ENCODE measurements at regions not wholly inside any gene's neighbourhood (a gene's known extent, or its start where the extent isn't known, plus 50 kb on each side); places are given as distances from the start of the nearest gene placed in this dataset.
A peak's percentile ranks its signal among the peaks of the same experiment; 100 is the strongest.

DNA sequence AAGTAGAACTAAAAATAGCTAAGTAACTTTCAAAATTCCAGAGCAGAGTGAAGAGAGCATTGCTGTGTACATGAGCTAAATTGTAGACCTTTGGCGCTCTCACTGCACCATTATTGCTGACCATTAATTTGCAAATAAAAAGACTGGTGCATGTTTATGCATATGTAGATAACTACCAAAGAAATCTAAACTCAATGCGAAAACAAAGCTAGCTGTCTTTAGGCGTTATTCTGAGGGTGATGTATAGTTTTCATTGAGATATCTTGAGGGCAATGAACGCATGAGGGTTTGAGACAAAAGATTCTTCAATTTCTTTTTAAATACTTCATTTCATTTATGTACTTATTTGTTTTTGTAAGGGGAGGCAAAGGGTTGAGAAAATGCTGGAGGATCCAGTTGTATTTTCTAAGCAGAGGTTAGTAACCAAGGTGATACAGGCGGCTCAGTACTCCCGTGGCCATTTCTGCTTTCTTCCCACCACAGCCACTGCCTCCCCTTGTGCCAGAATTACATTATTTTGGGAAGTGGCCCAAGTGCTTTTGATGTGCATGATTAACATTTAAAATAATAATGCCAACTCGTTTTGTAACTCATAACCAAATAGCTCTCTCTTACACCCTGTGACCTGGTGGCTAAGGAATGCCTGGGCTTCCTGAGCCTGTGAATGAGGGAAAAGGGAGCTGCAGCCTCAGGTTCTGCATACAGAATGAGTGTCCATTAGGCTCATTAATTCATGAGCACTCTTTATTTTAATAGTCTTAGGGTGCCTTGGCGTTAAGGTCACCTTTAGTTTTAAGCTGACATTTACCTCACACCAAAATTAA, 797.8 kb upstream of the GYPC start:
- peaks cover 18% of the 10 kb centered on the region for H3K4me1 Mint-ChIP-seq
- H3K27ac Mint-ChIP-seq (ENCODE audit: unreplicated experiment), result peak overlapping the region; percentile 52
- no peak overlapping the region for H3K4me3 Mint-ChIP-seq
- no peaks in the 10 kb centered on the region for H3K9me3 Mint-ChIP-seq
- no peaks in the 10 kb centered on the region for H3K27me3 Mint-ChIP-seq (ENCODE audit: low read depth)
- no peak for DNase-seq (ENCODE audit: low read depth, low spot score)
- H3K36me3 Mint-ChIP-seq (ENCODE audit: low read depth), result no peaks in the 10 kb centered on the region
- TF ChIP-seq, protein P1, sequence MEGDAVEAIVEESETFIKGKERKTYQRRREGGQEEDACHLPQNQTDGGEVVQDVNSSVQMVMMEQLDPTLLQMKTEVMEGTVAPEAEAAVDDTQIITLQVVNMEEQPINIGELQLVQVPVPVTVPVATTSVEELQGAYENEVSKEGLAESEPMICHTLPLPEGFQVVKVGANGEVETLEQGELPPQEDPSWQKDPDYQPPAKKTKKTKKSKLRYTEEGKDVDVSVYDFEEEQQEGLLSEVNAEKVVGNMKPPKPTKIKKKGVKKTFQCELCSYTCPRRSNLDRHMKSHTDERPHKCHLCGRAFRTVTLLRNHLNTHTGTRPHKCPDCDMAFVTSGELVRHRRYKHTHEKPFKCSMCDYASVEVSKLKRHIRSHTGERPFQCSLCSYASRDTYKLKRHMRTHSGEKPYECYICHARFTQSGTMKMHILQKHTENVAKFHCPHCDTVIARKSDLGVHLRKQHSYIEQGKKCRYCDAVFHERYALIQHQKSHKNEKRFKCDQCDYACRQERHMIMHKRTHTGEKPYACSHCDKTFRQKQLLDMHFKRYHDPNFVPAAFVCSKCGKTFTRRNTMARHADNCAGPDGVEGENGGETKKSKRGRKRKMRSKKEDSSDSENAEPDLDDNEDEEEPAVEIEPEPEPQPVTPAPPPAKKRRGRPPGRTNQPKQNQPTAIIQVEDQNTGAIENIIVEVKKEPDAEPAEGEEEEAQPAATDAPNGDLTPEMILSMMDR (conservative IDR thresholded peaks at IDR 0.05), result no peak

DNA sequence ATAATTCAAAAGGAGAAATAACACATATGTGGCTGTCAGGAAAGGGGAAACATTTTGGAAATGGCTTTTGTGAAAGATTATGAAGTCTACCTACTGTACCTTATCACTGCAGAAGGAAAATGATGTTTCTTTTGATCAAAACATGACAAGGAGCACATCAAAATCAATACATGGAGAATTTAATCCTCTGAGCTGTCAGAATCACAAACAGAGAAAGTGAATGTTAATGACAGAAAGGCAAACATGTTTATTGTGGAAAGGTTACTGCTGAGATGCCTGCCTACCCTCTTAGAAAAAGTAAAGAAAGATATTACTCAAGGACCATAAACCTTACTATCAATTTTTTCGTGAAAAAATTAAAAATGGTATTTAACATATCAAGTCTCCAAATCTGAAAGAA, 794.5 kb upstream of the GYPC start:
- no peaks in the 10 kb centered on the region for H3K36me3 Mint-ChIP-seq (ENCODE audit: low read depth)
- TF ChIP-seq, protein P1 (conservative IDR thresholded peaks at IDR 0.05), result no peak
- H3K27me3 Mint-ChIP-seq (ENCODE audit: low read depth), result no peaks in the 10 kb centered on the region
- H3K4me1 Mint-ChIP-seq, result peaks cover 18% of the 10 kb centered on the region
- DNase-seq (ENCODE audit: low read depth, low spot score), result no peak
- no peak overlapping the region for H3K27ac Mint-ChIP-seq (ENCODE audit: unreplicated experiment)
- no peaks in the 10 kb centered on the region for H3K9me3 Mint-ChIP-seq
- no peak overlapping the region for H3K4me3 Mint-ChIP-seq

DNA sequence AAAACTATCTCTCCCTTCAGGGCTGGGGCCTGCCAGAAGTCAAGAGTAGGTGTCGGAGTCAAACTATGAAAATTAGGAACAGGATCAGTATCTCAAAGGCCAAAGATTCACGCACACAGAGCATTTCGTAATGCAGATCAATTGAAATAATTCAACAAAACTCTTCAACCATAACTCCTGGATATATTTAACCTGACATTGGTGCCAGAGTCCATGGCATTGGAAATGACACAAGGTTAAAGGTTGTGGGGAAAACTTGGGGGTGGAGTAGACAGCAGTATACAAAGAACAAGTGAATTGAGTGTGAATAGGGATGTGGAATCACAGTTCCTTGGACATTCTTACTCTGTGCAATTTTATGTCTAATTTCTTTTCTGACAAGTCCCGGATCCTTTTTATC, 788.0 kb upstream of the GYPC start:
- DNase-seq (ENCODE audit: low read depth, low spot score), result no peak
- TF ChIP-seq, protein P1 (conservative IDR thresholded peaks at IDR 0.05), result no peak
- H3K9me3 Mint-ChIP-seq, result peaks cover 3% of the 10 kb centered on the region
- H3K27ac Mint-ChIP-seq (ENCODE audit: unreplicated experiment), result no peak overlapping the region
- H3K4me3 Mint-ChIP-seq, result no peak overlapping the region
- no peaks in the 10 kb centered on the region for H3K27me3 Mint-ChIP-seq (ENCODE audit: low read depth)
- no peaks in the 10 kb centered on the region for H3K36me3 Mint-ChIP-seq (ENCODE audit: low read depth)
- no peaks in the 10 kb centered on the region for H3K4me1 Mint-ChIP-seq

DNA sequence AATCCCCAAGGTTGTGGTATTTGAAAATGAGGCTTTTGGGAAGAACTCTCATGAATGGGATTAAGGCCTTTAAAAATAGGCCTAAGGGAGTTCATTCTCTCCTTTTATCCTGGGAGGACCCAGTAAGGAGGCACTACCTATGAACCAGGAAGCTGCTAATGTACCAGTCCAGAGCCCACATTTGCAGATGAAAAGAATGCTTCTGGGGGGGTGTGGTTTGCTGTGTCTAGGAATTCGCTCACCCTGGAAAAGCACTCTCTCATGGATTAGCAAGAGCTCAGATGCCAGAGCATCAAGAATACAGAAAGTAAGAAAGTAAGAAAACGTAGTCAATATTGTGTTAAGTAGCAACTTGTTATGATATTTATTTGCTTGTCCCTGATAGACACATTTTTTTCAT, 785.7 kb upstream of the GYPC start:
- Mint-ChIP-seq H3K4me3 (no peak overlapping the region), H3K36me3 (ENCODE audit: low read depth) (no peaks in the 10 kb centered on the region), H3K27ac (ENCODE audit: unreplicated experiment) (no peak overlapping the region), H3K9me3 (peaks cover 3% of the 10 kb centered on the region), H3K4me1 (peaks cover 15% of the 10 kb centered on the region), H3K27me3 (ENCODE audit: low read depth) (no peaks in the 10 kb centered on the region)
- TF ChIP-seq, protein P1 (conservative IDR thresholded peaks at IDR 0.05), result no peak
- no peak for DNase-seq (ENCODE audit: low read depth, low spot score)

DNA sequence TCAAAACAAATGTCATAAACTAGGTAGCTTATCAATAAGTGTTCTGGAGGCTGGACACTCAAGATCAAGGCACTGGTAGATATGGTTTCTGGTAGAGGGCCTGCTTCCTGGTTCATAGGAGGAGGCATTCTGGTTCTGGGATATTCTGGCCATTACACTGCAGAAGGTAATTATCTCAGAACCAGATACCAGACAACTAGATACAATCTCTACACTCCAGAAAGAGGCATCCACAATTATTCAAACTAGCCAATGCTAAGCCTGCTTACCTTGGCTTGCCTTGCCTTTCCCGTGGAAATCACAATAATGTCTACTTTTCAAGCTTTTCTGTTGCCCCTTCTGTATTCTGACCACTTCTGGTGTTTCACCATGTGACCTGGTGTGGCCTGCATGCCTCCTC, 785.2 kb upstream of the GYPC start:
- TF ChIP-seq, protein P1 (conservative IDR thresholded peaks at IDR 0.05), result no peak
- H3K27me3 Mint-ChIP-seq (ENCODE audit: low read depth), result no peaks in the 10 kb centered on the region
- no peak overlapping the region for H3K4me3 Mint-ChIP-seq
- H3K4me1 Mint-ChIP-seq, result peaks cover 15% of the 10 kb centered on the region
- no peak overlapping the region for H3K27ac Mint-ChIP-seq (ENCODE audit: unreplicated experiment)
- DNase-seq (ENCODE audit: low read depth, low spot score), result no peak
- H3K9me3 Mint-ChIP-seq, result peaks cover 3% of the 10 kb centered on the region
- H3K36me3 Mint-ChIP-seq (ENCODE audit: low read depth), result no peaks in the 10 kb centered on the region

Data from neural crest cell (in vitro differentiated cells).